Smooth muscle cell (in vitro differentiated cells): ENCODE measurements at regions not wholly inside any gene's neighbourhood (a gene's known extent, or its start where the extent isn't known, plus 50 kb on each side); places are given as distances from the start of the nearest gene placed in this dataset.

Experiments used
- DNase-seq: peaks from one replicate; lab custom pipeline; 2025; ENCODE audit not compliant: unreplicated experiment; lab: John Stamatoyannopoulos, UW
- H2AFZ ChIP-seq: fragments of 200-600 bp; sonication (generic); 2 replicates; pipeline ENCODE4 v1.6.0; 2016; ENCODE audit warnings: antibody characterized with exemption, low read depth, mild to moderate bottlenecking
- H3F3A ChIP-seq: fragments of 200-600 bp; sonication (generic); 2 replicates; pipeline ENCODE4 v1.6.0; 2017; ENCODE audit warnings: antibody characterized with exemption, low read depth
- H3K27ac ChIP-seq: fragments of 200-600 bp; sonication (generic); 2 replicates; pipeline ENCODE4 v1.5.1; 2016; ENCODE audit warnings: low read depth, mild to moderate bottlenecking
- H3K27me3 ChIP-seq: fragments of 200-600 bp; sonication (generic); 2 replicates; pipeline ENCODE4 v1.6.1; 2016; ENCODE audit warnings: low read depth, mild to moderate bottlenecking
- H3K36me3 ChIP-seq: fragments of 200-600 bp; sonication (generic); 2 replicates; pipeline ENCODE4 v1.5.1; 2016; ENCODE audit warnings: low read depth
- H3K4me1 ChIP-seq: fragments of 200-600 bp; sonication (generic); 2 replicates; pipeline ENCODE4 v1.5.1; 2016; ENCODE audit warnings: low read depth
- H3K4me2 ChIP-seq: fragments of 200-600 bp; sonication (generic); 2 replicates; pipeline ENCODE4 v1.6.0; 2016; ENCODE audit warnings: mild to moderate bottlenecking
- H3K4me3 ChIP-seq: fragments of 200-600 bp; sonication (generic); 2 replicates; pipeline ENCODE4 v1.5.1; 2016; ENCODE audit warnings: mild to moderate bottlenecking
- H3K79me2 ChIP-seq: fragments of 200-600 bp; sonication (generic); 2 replicates; pipeline ENCODE4 v1.6.0; 2016; ENCODE audit warnings: low read depth, mild to moderate bottlenecking
- H3K9ac ChIP-seq: fragments of 200-600 bp; sonication (generic); 2 replicates; pipeline ENCODE4 v1.6.0; 2016; ENCODE audit warnings: low read depth
- H3K9me3 ChIP-seq: fragments of 200-600 bp; sonication (generic); replicated peaks from 2 replicates; pipeline ENCODE4 v1.5.1; 2016; ENCODE audit warnings: low read depth
- H4K20me1 ChIP-seq: fragments of 200-600 bp; sonication (generic); 2 replicates; pipeline ENCODE4 v1.6.0; 2016; ENCODE audit warnings: low read depth
- WGBS: methylation state at CpG from one replicate; pipeline ENCODE4 v1.1.7; 2016; ENCODE audit warnings: low lambda C conversion rate; 5-methylcytosine and 5-hydroxymethylcytosine counted together
- TF ChIP-seq, protein P1 (sequence below): fragments of 200-600 bp; sonication (generic); IDR thresholded peaks from 2 replicates; pipeline ENCODE4 v1.5.1; 2017; ENCODE audit warnings: borderline replicate concordance, mild to moderate bottlenecking, antibody characterized with exemption; ENCODE audit not compliant: insufficient read depth, poor library complexity, severe bottlenecking

DNA sequence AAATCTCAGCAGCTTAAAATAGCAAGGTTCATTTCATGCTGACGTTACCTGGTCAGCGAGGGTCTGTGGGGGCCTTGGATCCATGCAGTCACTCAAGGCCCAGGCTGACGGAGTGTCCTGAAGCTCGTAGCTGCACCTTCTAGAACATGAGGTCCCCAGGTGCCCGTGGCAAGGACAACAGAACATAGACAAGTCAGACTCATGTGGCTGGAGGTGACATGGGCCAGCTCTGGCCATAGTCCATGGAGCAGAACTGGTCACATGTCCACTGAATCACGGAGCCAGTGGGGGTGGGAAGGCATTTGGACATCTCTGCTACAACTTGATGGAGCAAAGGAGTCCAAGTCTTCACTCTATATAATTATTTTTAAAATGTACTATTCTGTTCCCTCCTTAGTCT, 233.2 kb downstream of the ACKR3 start:
- TF ChIP-seq, protein P1, sequence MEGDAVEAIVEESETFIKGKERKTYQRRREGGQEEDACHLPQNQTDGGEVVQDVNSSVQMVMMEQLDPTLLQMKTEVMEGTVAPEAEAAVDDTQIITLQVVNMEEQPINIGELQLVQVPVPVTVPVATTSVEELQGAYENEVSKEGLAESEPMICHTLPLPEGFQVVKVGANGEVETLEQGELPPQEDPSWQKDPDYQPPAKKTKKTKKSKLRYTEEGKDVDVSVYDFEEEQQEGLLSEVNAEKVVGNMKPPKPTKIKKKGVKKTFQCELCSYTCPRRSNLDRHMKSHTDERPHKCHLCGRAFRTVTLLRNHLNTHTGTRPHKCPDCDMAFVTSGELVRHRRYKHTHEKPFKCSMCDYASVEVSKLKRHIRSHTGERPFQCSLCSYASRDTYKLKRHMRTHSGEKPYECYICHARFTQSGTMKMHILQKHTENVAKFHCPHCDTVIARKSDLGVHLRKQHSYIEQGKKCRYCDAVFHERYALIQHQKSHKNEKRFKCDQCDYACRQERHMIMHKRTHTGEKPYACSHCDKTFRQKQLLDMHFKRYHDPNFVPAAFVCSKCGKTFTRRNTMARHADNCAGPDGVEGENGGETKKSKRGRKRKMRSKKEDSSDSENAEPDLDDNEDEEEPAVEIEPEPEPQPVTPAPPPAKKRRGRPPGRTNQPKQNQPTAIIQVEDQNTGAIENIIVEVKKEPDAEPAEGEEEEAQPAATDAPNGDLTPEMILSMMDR = no peak
- H2AFZ ChIP-seq = no peak overlapping the region
- H3K4me2 ChIP-seq = no peak overlapping the region
- DNase-seq = no peak
- no peaks in the 10 kb centered on the region for H3K4me1 ChIP-seq
- no peak overlapping the region for H3K9ac ChIP-seq
- no peaks in the 10 kb centered on the region for H3K27me3 ChIP-seq
- H4K20me1 ChIP-seq = no peaks in the 10 kb centered on the region
- H3K4me3 ChIP-seq = no peak overlapping the region
- no peaks in the 10 kb centered on the region for H3K9me3 ChIP-seq
- no peaks in the 10 kb centered on the region for H3K79me2 ChIP-seq
- H3K36me3 ChIP-seq = no peaks in the 10 kb centered on the region
- WGBS = 94% methylated on average over 6 of the region's 6 CpGs
- H3K27ac ChIP-seq = no peak overlapping the region
- no peaks in the 10 kb centered on the region for H3F3A ChIP-seq

DNA sequence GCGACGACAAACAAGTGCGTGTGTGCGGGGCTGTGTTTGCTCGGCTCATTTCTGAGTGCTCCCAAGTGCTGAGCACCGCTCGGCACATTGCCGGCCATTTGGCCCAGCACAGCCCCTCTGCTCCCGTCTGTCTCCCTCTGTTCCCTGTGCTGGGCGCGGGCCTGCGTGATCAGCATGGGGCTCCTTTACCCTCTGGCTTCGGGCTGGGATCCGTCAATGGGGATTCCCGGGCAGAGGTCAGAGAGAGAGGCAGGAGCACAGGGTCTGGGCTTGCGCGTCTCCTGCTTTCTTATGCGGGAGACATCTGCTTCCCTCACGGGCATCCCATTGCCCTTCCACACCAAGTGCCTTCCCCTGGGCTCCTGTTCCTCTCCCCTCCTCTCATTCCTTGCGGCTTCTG, 234.0 kb downstream of the ACKR3 start:
- H3F3A ChIP-seq = no peaks in the 10 kb centered on the region
- H3K27me3 ChIP-seq = no peaks in the 10 kb centered on the region
- H3K36me3 ChIP-seq = no peaks in the 10 kb centered on the region
- H3K79me2 ChIP-seq = no peaks in the 10 kb centered on the region
- 89% methylated on average over 20 of the region's 20 CpGs for WGBS
- H4K20me1 ChIP-seq = no peaks in the 10 kb centered on the region
- H3K4me2 ChIP-seq = no peak overlapping the region
- no peaks in the 10 kb centered on the region for H3K9me3 ChIP-seq
- H2AFZ ChIP-seq = no peak overlapping the region
- H3K27ac ChIP-seq = no peak overlapping the region
- H3K4me1 ChIP-seq = no peaks in the 10 kb centered on the region
- no peak overlapping the region for H3K4me3 ChIP-seq
- no peak overlapping the region for H3K9ac ChIP-seq
- DNase-seq = no peak
- TF ChIP-seq, protein P1 = no peak

DNA sequence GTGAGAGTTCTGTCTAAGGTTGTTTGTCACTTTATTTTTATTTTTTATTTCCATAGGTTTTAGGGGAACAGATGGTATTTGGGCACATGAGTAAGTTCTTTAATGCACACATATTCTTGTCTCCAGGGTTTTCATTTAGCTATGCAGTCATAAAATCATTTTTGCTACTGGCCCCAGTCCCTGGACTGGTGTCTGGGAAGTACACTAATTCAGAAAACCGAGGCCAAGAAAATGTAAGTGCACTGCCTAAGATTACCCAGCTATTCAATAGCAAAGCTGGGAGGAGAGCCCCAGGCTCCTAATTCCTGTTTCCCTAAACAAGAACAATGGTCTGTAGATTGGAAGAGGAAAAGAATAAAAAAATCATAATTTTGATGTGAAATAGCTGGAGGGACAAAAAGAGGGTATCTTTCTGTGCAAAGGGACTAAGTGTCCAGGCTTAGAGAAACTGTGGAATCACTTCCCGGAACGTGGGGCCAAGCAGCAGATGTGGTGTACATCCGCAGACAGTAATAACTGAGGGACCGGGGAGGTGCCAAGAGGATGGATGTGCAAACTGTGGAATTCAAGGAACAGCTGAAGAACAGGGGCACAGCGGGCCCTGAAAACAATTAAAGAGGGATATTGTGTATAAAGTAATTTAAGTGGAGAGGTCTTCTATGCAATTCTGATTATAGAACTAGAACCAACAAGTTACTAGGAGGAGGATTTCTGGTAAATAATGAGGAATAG, 236.3 kb downstream of the ACKR3 start:
- Histone ChIP-seq H3F3A (no peaks in the 10 kb centered on the region), H2AFZ (no peak overlapping the region), H3K9me3 (no peaks in the 10 kb centered on the region), H3K4me1 (no peaks in the 10 kb centered on the region), H4K20me1 (no peaks in the 10 kb centered on the region), H3K4me3 (no peak overlapping the region), H3K27me3 (no peaks in the 10 kb centered on the region), H3K27ac (no peak overlapping the region), H3K9ac (no peak overlapping the region), H3K4me2 (no peak overlapping the region), H3K36me3 (no peaks in the 10 kb centered on the region), H3K79me2 (no peaks in the 10 kb centered on the region)
- WGBS = 92% methylated on average over 6 of the region's 6 CpGs
- no peak for DNase-seq
- TF ChIP-seq, protein P1 = no peak

DNA sequence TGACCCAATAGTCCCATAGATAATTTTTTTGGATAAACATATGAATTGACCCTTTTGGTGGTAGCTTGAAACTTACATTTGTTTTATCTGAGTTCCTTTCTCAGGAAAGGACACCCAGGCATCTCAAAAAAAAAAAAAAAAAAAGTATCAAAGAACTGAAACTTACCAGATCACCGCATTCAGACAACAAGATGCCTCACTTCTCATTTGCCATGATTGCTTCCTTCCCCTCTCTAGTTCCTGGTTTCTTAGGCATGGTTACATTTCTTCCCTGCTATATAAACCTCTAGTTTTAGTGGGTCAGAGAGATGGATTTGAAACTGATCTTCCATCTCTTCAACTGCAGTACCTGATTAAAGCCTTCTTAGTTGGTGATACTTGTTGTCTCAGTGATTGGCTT, 240.1 kb downstream of the ACKR3 start:
- 100% methylated on average over 1 of the region's 1 CpG for WGBS

More for the DNA sequence above, 240.1 kb downstream of the ACKR3 start:
- no peaks in the 10 kb centered on the region for H3K79me2 ChIP-seq
- no peak overlapping the region for H3K4me2 ChIP-seq
- no peak for DNase-seq
- no peaks in the 10 kb centered on the region for H3K27me3 ChIP-seq
- no peak overlapping the region for H2AFZ ChIP-seq
- H3K36me3 ChIP-seq = no peaks in the 10 kb centered on the region
- H3K27ac ChIP-seq = no peak overlapping the region
- H3K9me3 ChIP-seq = no peaks in the 10 kb centered on the region
- TF ChIP-seq, protein P1 = no peak
- no peak overlapping the region for H3K4me3 ChIP-seq
- no peaks in the 10 kb centered on the region for H4K20me1 ChIP-seq
- H3F3A ChIP-seq = no peaks in the 10 kb centered on the region
- no peaks in the 10 kb centered on the region for H3K4me1 ChIP-seq
- no peak overlapping the region for H3K9ac ChIP-seq
